ENCODE measurements at regions not wholly inside any gene's neighbourhood (a gene's known extent, or its start where the extent isn't known, plus 50 kb on each side); places are given as distances from the start of the nearest gene placed in this dataset.

DNA sequence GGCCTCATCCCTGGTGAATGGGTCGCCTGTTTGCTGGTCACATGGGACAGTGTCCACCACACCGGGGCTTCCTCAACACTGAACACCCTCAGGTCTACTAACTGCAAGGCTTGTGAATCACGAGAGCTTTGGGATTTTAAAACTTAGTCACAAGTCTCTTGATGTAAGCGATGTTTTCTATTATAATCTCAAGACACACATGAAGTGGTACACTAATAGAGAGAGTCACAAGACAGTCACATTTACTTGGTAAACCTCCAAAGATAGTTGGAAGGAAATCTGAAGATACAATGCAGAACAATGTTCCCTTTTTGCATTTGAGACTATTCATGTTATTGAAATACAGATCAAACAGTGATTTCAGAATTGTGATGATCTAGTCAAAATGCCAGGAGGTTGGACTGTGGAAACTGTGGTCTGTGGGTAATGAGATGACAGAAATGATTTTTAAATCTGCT lies 233.1 kb upstream of the KLF6 start:
- TF ChIP-seq POLR2A (IDR thresholded peaks at IDR 0.05; ENCODE audit: low read depth, low read length) (no peak), POLR2AphosphoS5 (IDR thresholded peaks at IDR 0.05; ENCODE audit: low read depth, low read length) (no peak), TAF1 (IDR thresholded peaks at IDR 0.05; ENCODE audit: borderline replicate concordance, low read depth, low read length) (no peak)

Data from GM12892 (cell line).